Inferior parietal cortex (tissue), 1 donor: ENCODE measurements at regions not wholly inside any gene's neighbourhood (a gene's known extent, or its start where the extent isn't known, plus 50 kb on each side); places are given as distances from the start of the nearest gene placed in this dataset.
"Not testable (repeated sequence)": the region's sequence is repeated elsewhere in the genome, so short reads cannot be mapped to it uniquely, and the experiment has no call there.

Experiments used
- DNase-seq: peaks from one replicate; pipeline ENCODE4 v3.0.0-alpha.2; 2016; ENCODE audit errors: extremely low spot score

GRCh38 chr9:81363916-81364480, 325.3 kb downstream of the TLE1 start:
- no peak for DNase-seq

GRCh38 chr9:81361296-81361695, 328.1 kb downstream of the TLE1 start:
- no peak for DNase-seq

GRCh38 chr9:81351166-81351565, 338.2 kb downstream of the TLE1 start:
- DNase-seq, result no peak

GRCh38 chr9:81344366-81344765, 345.0 kb downstream of the TLE1 start:
- DNase-seq, result no peak

GRCh38 chr9:81335879-81336421, 353.4 kb downstream of the TLE1 start:
- DNase-seq, result no peak

GRCh38 chr9:81321551-81321950, 367.8 kb downstream of the TLE1 start:
- no peak for DNase-seq

GRCh38 chr9:81320909-81321482, 368.4 kb downstream of the TLE1 start:
- no peak for DNase-seq

GRCh38 chr9:81318571-81318970, 370.8 kb downstream of the TLE1 start:
- no peak for DNase-seq

- no peak for DNase-seq
Measured at GRCh38 chr9:81317939-81318338, 371.4 kb downstream of the TLE1 start.

- DNase-seq, result no peak
Measured at GRCh38 chr9:81317223-81317622, 372.1 kb downstream of the TLE1 start.

- DNase-seq, result no peak
Measured at GRCh38 chr9:81314490-81314889, 374.9 kb downstream of the TLE1 start.

- DNase-seq, result no peak
Measured at GRCh38 chr9:81313877-81314276, 375.5 kb downstream of the TLE1 start.

GRCh38 chr9:81312346-81312745, 377.0 kb downstream of the TLE1 start:
- DNase-seq, result no peak

- DNase-seq, result no peak
Measured at GRCh38 chr9:81308404-81308803, 380.9 kb downstream of the TLE1 start.

GRCh38 chr9:81307791-81308190, 381.6 kb downstream of the TLE1 start:
- not testable (repeated sequence) for DNase-seq

- no peak for DNase-seq
Measured at GRCh38 chr9:81305561-81306182, 383.7 kb downstream of the TLE1 start.

- DNase-seq, result no peak
Measured at GRCh38 chr9:81303658-81304057, 385.7 kb downstream of the TLE1 start.

GRCh38 chr9:81293651-81294050, 395.7 kb downstream of the TLE1 start:
- DNase-seq, result no peak

GRCh38 chr9:81292056-81292805, 397.1 kb downstream of the TLE1 start:
- DNase-seq, result no peak

GRCh38 chr9:81289622-81290021, 399.7 kb downstream of the TLE1 start:
- DNase-seq, result no peak

GRCh38 chr9:81268048-81268447, 421.3 kb downstream of the TLE1 start:
- no peak for DNase-seq

- DNase-seq, result no peak
Measured at GRCh38 chr9:81266674-81267073, 422.7 kb downstream of the TLE1 start.

- DNase-seq, result no peak
Measured at GRCh38 chr9:81266086-81266485, 423.3 kb downstream of the TLE1 start.
